ENCODE measurements at regions not wholly inside any gene's neighbourhood (a gene's known extent, or its start where the extent isn't known, plus 50 kb on each side); places are given as distances from the start of the nearest gene placed in this dataset.

DNA sequence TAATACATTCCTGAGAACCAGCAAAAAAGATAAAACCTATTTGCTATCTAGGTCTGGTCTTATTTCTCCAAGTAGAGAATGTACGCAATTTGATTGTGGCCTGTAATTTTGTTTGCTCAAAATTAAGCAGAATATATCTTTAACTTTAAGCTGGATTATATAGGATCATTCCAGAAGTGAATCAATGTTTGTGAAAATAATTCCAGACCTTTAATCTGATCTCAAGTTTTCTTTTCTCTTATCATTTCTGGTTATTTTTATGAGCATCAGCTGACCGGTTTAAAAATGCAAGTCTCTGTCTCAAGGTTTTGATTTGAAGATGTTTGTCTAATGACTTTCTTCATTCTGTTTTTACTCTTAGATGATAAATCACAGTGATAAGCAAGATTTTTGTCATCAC lies 997.9 kb upstream of the FLRT2 start:
- TF ChIP-seq EZH2 (IDR thresholded peaks at IDR 0.05; ENCODE audit: borderline replicate concordance, low read length) = no peak
- TF ChIP-seq, protein P1, sequence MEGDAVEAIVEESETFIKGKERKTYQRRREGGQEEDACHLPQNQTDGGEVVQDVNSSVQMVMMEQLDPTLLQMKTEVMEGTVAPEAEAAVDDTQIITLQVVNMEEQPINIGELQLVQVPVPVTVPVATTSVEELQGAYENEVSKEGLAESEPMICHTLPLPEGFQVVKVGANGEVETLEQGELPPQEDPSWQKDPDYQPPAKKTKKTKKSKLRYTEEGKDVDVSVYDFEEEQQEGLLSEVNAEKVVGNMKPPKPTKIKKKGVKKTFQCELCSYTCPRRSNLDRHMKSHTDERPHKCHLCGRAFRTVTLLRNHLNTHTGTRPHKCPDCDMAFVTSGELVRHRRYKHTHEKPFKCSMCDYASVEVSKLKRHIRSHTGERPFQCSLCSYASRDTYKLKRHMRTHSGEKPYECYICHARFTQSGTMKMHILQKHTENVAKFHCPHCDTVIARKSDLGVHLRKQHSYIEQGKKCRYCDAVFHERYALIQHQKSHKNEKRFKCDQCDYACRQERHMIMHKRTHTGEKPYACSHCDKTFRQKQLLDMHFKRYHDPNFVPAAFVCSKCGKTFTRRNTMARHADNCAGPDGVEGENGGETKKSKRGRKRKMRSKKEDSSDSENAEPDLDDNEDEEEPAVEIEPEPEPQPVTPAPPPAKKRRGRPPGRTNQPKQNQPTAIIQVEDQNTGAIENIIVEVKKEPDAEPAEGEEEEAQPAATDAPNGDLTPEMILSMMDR (IDR thresholded peaks at IDR 0.05; ENCODE audit: low read length) = no peak
- H3K36me3 ChIP-seq (ENCODE audit: insufficient read depth, low read length) = no peaks in the 10 kb centered on the region
- H3K4me1 ChIP-seq (ENCODE audit: insufficient read depth, low read length, severe bottlenecking) = no peaks in the 10 kb centered on the region
- H3K4me2 ChIP-seq (ENCODE audit: low read length) = no peak overlapping the region
- no peak overlapping the region for H2AFZ ChIP-seq (ENCODE audit: low read length)
- H3K27me3 ChIP-seq (ENCODE audit: insufficient read depth, low read length) = no peaks in the 10 kb centered on the region
- H4K20me1 ChIP-seq (ENCODE audit: insufficient read depth, low read length) = no peaks in the 10 kb centered on the region
- no peaks in the 10 kb centered on the region for H3K9me3 ChIP-seq (ENCODE audit: low read length)
- no peak overlapping the region for H3K4me3 ChIP-seq (ENCODE audit: low read depth, low read length, poor library complexity, severe bottlenecking)
- no peaks in the 10 kb centered on the region for H3K9me2 ChIP-seq (ENCODE audit: low read depth, low read length)
- no peaks in the 10 kb centered on the region for H3K79me2 ChIP-seq (ENCODE audit: insufficient read depth, low read length)
- H3K27ac ChIP-seq (ENCODE audit: low read depth, low read length, poor library complexity, severe bottlenecking) = no peak overlapping the region
- no peak overlapping the region for H3K9ac ChIP-seq (ENCODE audit: low read length)
- H3F3A ChIP-seq (ENCODE audit: insufficient read depth, low read length) = no peaks in the 10 kb centered on the region

DNA sequence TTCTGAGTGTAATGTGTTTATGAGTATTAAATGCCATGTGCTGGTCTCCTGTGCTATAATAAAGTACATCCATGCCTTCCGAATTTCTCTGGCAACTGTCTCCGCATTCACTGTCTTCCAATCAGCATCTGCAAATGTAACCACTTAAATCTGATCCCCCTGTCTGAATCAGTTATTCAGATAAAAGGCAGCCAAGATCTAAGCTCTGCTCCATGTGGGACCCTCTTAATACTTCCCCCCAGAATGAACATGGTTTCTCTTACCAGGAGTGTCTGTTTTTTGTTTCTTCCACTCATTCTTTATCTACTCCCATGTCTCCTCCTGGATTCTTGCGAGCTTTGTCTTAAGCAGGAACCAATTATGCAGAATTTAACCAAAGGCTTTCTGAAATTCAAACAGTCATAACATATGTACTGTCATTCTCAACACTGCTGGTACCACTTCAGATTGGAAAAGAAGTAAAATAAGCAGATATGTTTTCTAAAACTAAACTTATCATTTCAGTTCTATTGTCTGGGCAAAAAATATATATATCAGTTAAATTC lies 996.7 kb upstream of the FLRT2 start:
- no peaks in the 10 kb centered on the region for H3K9me2 ChIP-seq (ENCODE audit: low read depth, low read length)
- no peak overlapping the region for H3K4me2 ChIP-seq (ENCODE audit: low read length)
- no peak overlapping the region for H3K9ac ChIP-seq (ENCODE audit: low read length)
- H3K27me3 ChIP-seq (ENCODE audit: insufficient read depth, low read length) = no peaks in the 10 kb centered on the region
- H3K9me3 ChIP-seq (ENCODE audit: low read length) = no peaks in the 10 kb centered on the region
- no peaks in the 10 kb centered on the region for H3F3A ChIP-seq (ENCODE audit: insufficient read depth, low read length)
- no peak for TF ChIP-seq EZH2 (IDR thresholded peaks at IDR 0.05; ENCODE audit: borderline replicate concordance, low read length)
- TF ChIP-seq, protein P1 (IDR thresholded peaks at IDR 0.05; ENCODE audit: low read length) = no peak
- no peak overlapping the region for H3K27ac ChIP-seq (ENCODE audit: low read depth, low read length, poor library complexity, severe bottlenecking)
- H3K4me3 ChIP-seq (ENCODE audit: low read depth, low read length, poor library complexity, severe bottlenecking) = no peak overlapping the region
- H4K20me1 ChIP-seq (ENCODE audit: insufficient read depth, low read length) = no peaks in the 10 kb centered on the region
- no peaks in the 10 kb centered on the region for H3K79me2 ChIP-seq (ENCODE audit: insufficient read depth, low read length)
- no peak overlapping the region for H2AFZ ChIP-seq (ENCODE audit: low read length)
- no peaks in the 10 kb centered on the region for H3K36me3 ChIP-seq (ENCODE audit: insufficient read depth, low read length)
- H3K4me1 ChIP-seq (ENCODE audit: insufficient read depth, low read length, severe bottlenecking) = no peaks in the 10 kb centered on the region

DNA sequence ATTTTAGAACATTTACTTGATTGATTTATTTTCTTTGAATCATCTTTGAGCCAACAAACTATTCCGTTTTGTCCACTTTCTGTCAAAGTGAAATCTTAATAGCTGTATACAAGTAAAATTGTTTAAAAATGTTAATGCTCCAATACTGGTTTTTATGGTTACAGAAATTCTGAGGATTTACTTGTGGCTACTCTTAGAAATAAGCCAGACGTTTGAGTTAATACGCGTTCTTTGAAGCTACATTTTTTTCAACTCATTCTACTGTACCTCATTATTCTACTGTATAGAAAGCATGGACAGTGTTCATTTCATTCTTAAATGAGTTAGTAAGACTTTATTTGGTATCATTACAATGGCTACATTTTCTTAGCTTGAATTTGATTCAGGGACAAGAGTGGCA lies 996.2 kb upstream of the FLRT2 start:
- H3K9ac ChIP-seq (ENCODE audit: low read length) = no peak overlapping the region
- H3K4me2 ChIP-seq (ENCODE audit: low read length) = no peak overlapping the region
- H3K27me3 ChIP-seq (ENCODE audit: insufficient read depth, low read length) = no peaks in the 10 kb centered on the region
- no peaks in the 10 kb centered on the region for H3K4me1 ChIP-seq (ENCODE audit: insufficient read depth, low read length, severe bottlenecking)
- H3F3A ChIP-seq (ENCODE audit: insufficient read depth, low read length) = no peaks in the 10 kb centered on the region
- H3K79me2 ChIP-seq (ENCODE audit: insufficient read depth, low read length) = no peaks in the 10 kb centered on the region
- H4K20me1 ChIP-seq (ENCODE audit: insufficient read depth, low read length) = no peaks in the 10 kb centered on the region
- no peak overlapping the region for H2AFZ ChIP-seq (ENCODE audit: low read length)
- no peaks in the 10 kb centered on the region for H3K36me3 ChIP-seq (ENCODE audit: insufficient read depth, low read length)
- H3K9me3 ChIP-seq (ENCODE audit: low read length) = no peaks in the 10 kb centered on the region
- no peak for TF ChIP-seq EZH2 (IDR thresholded peaks at IDR 0.05; ENCODE audit: borderline replicate concordance, low read length)
- TF ChIP-seq, protein P1 (IDR thresholded peaks at IDR 0.05; ENCODE audit: low read length) = no peak
- H3K27ac ChIP-seq (ENCODE audit: low read depth, low read length, poor library complexity, severe bottlenecking) = no peak overlapping the region
- no peaks in the 10 kb centered on the region for H3K9me2 ChIP-seq (ENCODE audit: low read depth, low read length)
- H3K4me3 ChIP-seq (ENCODE audit: low read depth, low read length, poor library complexity, severe bottlenecking) = no peak overlapping the region
